Hepatocyte (in vitro differentiated cells): ENCODE measurements at regions not wholly inside any gene's neighbourhood (a gene's known extent, or its start where the extent isn't known, plus 50 kb on each side); places are given as distances from the start of the nearest gene placed in this dataset.

ENCODE experiments used
- CTCF ChIP-seq: fragments of 200-600 bp; sonication (generic); IDR thresholded peaks from 2 replicates; pipeline ENCODE4 v1.5.1; 2016; ENCODE audit warnings: antibody characterized with exemption, mild to moderate bottlenecking; ENCODE audit not compliant: poor library complexity
- EZH2phosphoT487 ChIP-seq: fragments of 200-600 bp; sonication (generic); IDR thresholded peaks from one replicate; pipeline ENCODE4 v1.6.1; 2018; ENCODE audit warnings: antibody characterized with exemption, mild to moderate bottlenecking, low read depth, moderate library complexity; ENCODE audit not compliant: unreplicated experiment, severe bottlenecking

- TF ChIP-seq CTCF: no peak
- TF ChIP-seq EZH2phosphoT487: no peak
Measured at GRCh38 chr6:104365451-104366234, 494.1 kb downstream of the HACE1 start.
